Epithelial cell of prostate (primary cell): ENCODE measurements at regions not wholly inside any gene's neighbourhood (a gene's known extent, or its start where the extent isn't known, plus 50 kb on each side); places are given as distances from the start of the nearest gene placed in this dataset.

Experiments used
- DNase-seq: peaks from one replicate; pipeline ENCODE4 v3.0.0-alpha.2; 2011; ENCODE audit warnings: low read depth, low spot score
- H3K27ac ChIP-seq: fragments of 450-650 bp; 2 replicates; pipeline ENCODE4 v1.5.1; 2017; ENCODE audit warnings: mild to moderate bottlenecking

DNA sequence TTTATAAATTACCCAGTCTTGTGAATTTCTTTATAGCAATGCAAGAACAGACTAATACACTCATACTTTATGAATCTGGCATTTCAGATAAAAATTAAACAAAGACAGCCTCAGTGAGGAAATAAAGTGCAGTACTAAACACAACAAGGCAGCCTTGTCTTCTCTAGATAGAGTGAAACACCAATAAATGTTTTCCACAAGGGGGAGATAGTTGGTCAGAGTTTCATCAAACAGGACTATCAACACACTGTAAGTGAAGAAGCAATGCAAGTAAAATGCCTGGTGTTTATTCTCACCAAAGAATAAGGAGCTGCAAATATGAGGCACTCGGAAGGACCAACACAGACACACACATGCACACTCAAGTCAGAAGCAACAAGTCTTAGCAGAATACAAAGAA lies 62.8 kb downstream of the FAM9B start:
- no peak overlapping the region for H3K27ac ChIP-seq
- DNase-seq: no peak

DNA sequence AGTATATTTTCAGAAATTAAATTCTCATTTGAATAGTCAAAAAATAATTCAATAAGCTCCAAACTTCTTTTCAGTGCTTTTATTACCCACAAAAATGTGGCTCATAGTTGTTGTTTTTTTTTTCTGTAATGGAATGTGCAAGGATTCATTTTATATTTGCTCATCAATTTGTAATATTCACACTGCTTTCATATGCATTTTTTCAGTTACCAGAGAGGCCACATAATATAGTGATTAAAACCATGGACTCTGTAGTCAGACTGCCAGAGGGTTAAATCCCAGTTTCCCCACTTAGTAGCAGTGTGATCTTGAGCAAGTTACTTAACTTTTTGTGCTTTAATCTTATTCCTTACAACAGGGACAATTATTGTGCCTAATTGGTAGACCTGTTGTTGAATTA lies 64.5 kb downstream of the FAM9B start:
- no peak overlapping the region for H3K27ac ChIP-seq
- no peak for DNase-seq

DNA sequence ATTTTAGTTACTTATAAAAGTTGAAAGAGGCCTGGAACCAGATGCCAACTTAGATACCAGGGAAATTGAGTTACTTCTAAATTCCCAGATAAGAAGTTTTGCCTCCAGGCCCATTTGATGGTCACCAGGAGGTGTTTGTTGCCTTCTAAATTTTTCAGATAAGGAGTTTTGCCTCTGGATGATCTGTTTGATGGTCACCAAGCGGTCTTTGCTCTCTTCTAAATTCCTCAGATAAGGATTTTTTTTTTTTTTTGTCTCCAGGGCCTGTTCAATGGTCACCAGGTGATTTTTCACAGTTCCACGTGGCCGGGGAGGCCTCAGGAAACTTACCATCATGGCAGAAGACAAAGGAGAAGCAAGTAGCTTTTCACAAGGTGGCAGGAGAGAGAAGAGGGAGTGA lies 66.5 kb downstream of the FAM9B start:
- no peak overlapping the region for H3K27ac ChIP-seq
- no peak for DNase-seq

DNA sequence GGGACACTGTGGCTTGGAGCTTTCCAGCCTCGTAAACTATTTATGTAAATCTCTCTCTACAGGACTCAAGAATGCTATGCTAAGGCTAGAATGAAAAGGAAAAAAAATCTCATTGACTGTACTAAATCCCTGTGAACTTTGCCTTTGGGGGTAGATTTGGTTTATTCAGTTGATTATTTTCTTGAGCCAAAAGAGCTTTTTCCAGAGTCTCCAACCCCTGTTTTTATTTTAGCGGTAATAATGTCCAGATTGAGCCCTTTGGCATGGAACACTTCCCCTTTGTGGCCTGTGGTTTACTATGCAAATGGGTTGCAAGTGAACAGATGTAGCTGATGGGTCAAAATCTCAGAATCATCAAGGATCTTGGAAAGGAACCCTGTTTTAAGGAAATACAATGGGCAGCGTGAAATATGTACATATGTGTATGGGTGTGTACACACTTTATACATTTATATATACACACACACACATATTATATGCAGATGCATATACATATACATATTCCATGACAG lies 72.9 kb downstream of the FAM9B start:
- DNase-seq: no peak
- H3K27ac ChIP-seq: no peak overlapping the region

DNA sequence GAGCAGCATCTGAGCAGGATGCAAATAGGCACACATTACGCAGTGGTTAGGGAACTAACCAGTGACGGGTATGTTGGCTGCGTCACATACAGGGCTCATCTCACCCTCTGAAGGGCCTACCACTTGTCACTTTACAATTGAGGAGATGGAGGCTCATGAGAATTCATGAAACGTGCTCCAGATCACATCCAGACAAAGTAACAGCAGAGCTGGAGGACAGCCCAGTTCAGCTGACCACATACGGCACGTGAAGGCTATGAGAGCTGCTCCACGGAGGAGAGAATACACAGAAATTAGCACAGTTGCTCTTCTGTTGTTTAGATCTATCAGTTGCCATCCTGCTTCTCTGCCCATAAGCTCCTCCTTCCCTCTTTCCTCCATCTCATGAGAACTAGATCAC lies 78.4 kb downstream of the FAM9B start:
- no peak for DNase-seq
- no peak overlapping the region for H3K27ac ChIP-seq

DNA sequence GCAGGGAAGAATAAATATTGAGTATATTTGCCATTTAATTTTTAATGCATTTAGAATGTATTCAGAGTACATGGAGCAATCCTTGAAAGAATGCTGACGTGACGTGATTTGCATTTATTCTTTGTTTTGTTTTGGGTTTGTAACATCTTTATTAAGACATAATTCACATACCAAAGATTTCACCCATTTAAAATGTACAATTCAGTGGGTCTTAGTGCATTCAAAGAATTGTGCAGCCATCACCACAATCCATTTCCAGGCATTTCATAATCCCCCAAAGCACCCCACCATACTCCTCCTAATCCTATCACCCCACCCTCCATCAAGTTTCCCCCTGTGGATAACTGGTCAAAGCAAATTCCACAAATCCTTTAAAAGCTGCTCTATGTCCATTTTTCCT lies 87.4 kb downstream of the FAM9B start:
- no peak overlapping the region for H3K27ac ChIP-seq
- DNase-seq: no peak

DNA sequence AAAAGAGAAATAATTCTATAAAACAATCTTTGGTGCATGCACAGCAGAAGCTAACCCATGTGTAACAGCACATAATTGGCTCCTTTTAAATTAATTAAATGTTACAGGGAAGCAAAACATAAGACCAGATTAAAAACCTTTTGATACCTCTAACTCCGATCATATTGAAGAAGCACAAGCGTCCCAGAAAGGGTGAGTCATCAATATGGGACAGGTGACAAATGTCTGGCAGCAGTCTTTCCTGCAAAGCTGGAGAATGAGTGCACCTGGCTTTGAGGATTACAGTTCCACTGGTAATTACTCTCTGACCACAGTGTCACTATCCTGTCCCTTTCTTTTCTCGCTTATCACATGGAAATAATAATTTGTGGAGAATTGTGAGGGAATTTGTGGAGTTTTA lies 94.6 kb downstream of the FAM9B start:
- no peak for DNase-seq

DNA sequence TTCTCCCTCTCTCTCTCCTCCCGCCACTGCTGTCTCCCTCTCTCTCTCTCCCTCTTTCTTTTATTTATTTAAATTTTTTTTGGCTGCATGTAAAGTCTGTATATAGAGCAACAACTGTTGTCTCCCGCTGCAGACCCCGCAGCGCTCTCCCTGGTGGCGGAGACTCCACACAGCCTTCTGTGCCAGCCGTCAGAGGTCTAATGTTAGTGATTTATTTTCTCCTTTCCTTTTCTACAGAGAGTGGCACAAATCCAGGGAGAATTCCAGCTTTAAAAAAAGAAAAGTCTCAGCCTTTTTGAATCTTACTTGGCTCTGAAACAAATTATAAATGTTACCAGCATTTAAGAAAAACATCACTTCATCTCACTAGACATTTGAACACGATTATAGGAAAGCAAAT lies 106.2 kb downstream of the FAM9B start:
- no peak for DNase-seq
- no peak overlapping the region for H3K27ac ChIP-seq

More for the DNA sequence above, 94.6 kb downstream of the FAM9B start:
- no peak overlapping the region for H3K27ac ChIP-seq

DNA sequence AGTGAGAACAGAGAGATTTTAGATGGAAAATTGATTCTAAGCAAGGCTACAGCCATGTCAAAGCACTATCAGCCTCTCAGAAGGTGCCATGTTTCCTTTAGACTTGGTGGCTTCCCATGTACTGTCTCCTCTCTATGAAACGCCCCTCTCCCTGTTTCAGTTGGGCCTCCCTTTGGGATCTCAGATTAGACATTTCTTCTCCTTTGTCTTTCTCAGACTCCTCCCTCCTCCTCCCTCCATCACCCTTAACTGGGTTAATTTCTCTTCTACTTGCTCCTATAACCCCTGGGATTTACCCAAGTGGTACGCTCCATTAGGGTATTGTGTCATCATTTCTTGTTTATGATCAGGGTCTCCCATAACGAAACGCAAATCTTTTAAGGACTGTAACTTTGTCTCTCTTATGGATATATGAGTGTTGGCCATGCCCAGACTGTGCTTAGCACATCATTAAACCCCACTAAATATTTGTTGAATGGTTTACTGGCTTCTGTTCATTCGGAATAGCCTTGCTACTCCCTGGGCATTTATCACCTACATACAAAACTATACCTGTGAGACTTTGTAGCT lies 106.8 kb downstream of the FAM9B start:
- DNase-seq: no peak
- no peak overlapping the region for H3K27ac ChIP-seq

DNA sequence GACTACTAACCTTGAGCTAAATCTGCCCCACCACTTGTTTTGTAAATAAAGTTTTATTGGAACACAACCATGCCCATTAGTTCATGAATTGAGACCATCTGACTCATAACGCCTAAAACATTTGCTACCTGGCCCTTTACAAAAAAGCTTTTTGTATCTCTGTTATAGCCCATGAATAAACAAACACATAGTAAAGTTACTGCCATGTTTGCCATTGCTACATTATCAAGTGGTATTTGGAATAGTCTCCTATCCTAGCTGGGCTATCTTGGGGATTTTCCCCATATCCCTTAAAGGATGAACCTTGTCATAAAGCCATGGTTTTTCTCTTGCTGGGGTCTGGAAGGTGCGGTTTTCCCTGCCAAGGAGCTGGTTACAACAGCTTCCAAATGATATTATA lies 112.3 kb downstream of the FAM9B start:
- H3K27ac ChIP-seq: no peak overlapping the region
- no peak for DNase-seq

DNA sequence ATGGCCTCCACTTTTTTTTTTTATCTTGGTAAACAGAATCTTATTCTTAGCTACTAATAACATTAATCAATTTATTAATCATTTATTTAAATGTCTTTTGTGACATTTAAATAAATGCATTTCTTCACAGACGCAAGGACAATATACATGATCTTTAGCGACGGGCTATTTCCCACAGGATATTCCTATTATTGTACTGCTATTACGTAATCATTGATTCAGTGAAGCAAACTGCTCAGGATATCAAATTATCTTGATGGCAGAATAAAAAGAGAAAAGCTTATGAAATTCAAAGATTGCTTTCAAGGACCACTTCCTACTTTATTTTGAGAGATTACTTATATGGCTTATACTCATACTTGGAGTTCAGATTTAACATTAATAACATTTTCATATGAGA lies 114.1 kb downstream of the FAM9B start:
- DNase-seq: no peak

DNA sequence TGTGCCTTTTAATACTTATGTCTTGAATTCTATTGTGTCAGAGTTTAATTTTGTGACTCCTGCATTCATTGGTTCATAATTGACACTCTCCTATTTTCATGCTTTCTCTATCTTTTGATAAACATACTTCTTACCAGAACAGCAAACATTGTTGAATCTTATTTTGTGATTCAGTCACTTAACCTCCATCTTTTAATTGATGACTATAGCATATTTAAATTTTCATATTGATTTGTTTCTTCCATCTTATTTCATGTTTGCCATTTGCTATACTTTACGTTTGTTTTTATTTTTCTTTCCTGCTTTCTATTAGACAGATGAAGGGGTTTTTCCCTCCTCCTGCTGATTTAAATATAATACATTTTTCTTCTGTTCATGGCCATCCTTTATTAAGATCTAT lies 115.5 kb upstream of the FAM9A start:
- no peak for DNase-seq
- H3K27ac ChIP-seq: no peak overlapping the region

More for the DNA sequence above, 114.1 kb downstream of the FAM9B start:
- no peak overlapping the region for H3K27ac ChIP-seq

DNA sequence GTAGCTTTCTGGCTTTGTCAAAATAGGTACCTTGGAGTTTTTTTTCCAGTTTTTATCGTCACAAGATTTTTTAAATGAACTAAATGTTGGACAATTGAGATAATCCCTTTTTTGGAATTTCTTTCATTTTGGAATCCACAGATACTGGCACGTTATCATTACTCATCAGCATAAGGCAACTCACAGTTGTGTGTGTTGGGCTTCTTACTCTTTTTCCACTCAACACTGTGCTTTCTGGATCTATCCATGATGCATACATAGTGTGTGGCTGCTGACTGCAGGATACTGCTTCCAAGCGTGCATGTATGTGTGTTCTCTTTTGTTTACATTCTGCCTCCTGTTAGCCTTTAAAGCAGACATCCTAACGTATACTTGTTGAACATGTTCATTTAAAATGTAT lies 113.5 kb upstream of the FAM9A start:
- DNase-seq: no peak
- H3K27ac ChIP-seq: no peak overlapping the region

DNA sequence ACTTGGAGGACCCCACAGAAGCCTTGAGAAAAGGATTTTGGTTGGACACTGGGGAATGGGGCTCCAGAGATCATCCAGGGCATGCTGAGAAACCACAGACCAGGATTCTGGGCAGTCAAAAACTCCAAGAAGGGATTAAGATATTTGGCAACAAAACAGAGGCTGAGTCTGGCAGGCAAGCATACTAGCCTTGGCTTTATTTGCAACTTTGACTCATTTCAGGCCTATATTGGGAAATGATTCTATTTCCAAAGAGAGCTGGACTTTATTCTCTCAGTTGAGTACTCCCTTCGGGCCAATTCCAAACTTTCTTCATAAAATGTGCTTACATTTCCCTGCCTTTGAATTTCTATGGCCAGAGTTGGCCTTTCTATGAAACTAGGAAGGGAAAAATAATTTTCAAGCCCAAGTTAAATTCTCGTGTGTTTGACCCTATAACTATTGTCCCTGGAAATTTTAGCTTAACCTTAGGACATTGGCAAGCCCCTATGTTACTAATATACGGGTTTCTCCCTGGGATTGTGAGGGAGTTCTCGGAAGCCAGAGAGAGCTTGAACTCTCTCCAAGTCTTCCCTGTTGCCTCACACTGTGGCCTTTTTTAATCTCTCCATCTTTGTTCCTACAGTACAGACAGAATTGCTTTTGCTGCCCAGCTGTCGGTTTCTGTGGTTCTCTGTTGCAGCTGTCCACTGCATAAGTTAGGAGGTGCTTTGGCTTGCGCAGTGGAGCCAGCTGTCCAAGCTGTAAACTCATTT lies 112.6 kb upstream of the FAM9A start:
- no peak overlapping the region for H3K27ac ChIP-seq
- DNase-seq: no peak

DNA sequence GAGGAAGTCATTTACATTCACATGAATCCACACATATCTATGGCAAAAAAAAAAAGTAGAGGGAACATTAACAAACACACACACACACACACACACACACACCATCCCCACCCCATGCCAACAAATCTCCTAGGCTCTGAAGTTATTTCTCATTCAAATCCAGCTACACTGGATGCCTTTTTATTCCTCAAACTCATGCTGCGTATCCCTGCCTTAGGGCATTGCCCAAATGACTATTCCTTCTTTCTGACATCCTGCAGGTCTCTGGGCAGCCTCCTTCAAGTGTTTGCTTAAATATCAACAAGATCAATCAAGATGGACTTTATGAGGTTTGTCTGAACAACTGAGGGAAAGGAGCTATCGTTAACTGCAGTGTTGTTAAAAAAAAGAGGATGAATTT lies 106.5 kb upstream of the FAM9A start:
- no peak for DNase-seq

DNA sequence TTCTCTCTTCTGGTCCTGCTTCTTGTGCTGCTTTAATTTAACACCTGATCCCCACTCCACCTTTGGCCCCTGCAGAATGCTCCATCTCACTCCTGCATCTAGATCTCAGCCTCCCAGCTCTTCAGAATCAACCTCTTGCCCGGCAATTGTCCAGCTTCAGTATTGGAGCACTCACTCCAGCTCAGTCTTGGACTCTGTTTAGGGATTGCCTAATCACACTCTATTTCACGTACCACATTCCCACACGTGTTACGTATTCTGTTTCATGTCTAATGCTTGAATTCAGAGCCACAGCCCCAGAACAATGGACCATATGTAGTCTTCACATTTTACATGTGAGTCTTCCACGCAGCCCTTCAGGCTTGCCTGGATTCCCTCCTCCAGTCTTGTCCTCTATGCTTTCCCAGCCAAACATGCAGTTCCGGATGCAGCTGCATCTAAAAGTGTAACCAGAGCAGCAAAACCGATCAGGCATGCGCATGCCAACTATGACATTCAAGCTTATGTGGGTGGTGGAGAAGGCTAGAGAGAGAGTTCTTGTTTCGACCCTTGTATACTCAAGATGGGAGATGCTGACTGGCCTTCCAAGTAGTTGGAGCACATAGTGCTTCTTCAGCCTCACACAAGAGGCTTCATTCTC lies 105.2 kb upstream of the FAM9A start:
- no peak for DNase-seq
- no peak overlapping the region for H3K27ac ChIP-seq

More for the DNA sequence above, 106.5 kb upstream of the FAM9A start:
- no peak overlapping the region for H3K27ac ChIP-seq

DNA sequence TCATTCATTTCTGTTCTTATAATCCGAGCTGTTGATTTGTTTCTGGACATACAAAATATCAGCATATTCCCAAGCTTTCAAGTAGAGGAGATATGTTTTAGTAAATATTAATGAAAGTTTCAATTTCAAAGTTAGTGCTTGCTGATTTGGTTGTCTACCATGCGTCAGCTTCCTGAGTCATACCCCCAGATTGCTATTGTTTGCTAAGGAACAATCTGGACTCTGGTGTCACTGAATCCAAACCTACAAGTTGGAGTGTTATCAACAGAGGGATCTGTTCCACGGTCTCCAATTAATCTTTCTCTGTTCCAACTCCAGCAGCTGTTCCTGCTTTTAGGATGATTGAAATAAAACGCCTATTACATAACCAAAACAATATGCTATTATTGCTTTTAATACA lies 96.1 kb upstream of the FAM9A start:
- no peak for DNase-seq
- H3K27ac ChIP-seq: no peak overlapping the region

DNA sequence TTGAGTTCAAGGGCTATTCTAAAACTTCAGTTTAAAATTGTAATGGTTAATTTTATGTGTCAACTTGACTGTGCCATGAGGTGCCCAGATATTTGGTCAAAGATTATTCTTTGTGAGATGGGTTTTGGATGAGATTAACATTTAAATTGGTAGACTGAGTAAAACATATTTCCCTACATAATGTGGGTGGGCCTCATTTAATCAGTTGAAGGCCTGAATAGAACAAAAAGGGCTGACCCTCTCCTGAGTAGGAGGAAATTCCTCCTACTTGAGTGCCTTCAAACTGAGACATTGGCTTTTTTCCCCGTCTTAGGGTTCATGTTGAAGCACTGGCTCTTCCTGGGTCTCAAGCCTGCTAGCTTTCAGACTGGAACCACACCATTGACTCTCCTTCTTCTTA lies 89.6 kb upstream of the FAM9A start:
- no peak for DNase-seq
- H3K27ac ChIP-seq: no peak overlapping the region

DNA sequence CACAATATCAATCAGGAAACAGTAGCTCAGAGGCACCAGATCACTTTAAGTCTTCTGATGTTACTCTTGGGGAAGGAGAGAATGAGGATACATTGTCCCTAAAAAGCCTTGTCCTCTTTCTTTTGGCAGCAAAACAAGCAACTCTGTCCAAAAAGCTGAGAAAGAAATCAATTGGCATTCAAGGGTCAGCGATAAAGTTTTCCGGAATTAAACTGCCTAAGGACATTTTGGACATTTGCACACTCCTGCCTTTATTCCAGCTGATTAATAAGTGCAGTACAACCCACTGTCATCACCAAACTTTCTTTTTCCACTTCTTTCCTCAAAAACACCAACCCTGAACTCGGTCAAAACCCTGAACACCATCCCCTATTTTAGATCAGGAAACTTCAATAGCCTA lies 85.8 kb upstream of the FAM9A start:
- no peak overlapping the region for H3K27ac ChIP-seq
- no peak for DNase-seq

DNA sequence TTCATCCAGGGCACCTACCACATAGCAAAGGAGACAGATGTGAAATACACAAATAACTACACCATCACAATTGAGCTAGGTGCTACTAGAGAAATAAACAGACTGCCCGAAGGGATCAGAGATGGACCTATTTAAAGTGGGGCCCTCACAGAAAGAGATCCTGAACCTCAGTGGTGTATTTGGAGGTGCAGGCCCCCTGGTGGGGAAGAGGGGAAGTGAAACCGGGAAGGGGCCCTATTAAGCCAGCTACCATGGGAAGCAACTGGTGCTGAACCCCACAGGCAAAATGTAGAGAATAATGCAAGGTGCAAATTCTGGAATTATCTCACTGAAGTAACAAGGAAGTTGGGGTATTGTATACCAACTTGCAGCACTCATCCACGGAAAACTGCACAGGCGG lies 78.6 kb upstream of the FAM9A start:
- no peak overlapping the region for H3K27ac ChIP-seq
- DNase-seq: no peak

DNA sequence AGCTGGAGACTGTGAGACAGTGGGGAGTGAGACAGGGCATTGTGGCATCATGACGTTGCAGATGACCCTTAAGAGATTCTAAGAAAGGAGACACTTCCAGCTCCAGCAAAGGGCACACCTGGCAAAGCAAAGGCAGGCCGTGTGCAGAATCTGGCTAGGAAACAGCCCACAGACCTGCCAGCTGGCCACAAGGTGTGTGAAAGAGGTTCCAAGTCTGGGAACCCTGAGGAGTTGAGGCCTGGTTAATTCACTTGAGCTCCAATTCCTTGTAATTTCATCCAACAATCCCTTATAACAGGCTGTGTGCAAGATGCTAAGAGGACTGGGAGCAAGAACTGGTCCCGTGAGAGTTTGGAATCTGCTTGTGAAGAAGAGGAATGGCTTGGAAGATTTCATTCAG lies 72.8 kb upstream of the FAM9A start:
- no peak overlapping the region for H3K27ac ChIP-seq

DNA sequence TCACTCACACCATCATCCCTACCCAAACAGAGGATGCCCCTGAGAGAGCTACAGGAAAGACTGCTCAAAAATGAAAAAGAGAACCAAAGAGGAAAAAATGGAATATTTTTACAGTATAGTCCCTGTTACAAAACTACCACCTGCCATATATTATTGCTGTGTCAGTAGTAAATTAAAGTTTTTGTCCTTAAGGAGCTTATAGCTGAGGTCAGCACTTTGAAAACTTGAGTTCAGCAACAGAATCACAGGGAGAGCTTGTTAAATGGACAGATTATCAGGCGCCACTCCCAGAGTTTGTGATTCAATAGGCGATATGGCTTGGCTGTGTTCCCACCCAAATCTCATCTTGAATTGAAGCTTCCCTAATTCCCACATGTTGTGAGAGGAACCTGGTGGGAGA lies 71.9 kb upstream of the FAM9A start:
- no peak for DNase-seq
- H3K27ac ChIP-seq: no peak overlapping the region

More for the DNA sequence above, 72.8 kb upstream of the FAM9A start:
- DNase-seq: no peak
